Smooth muscle cell (in vitro differentiated cells): ENCODE measurements at regions not wholly inside any gene's neighbourhood (a gene's known extent, or its start where the extent isn't known, plus 50 kb on each side); places are given as distances from the start of the nearest gene placed in this dataset.

Source experiments
- DNase-seq: peaks from one replicate; lab custom pipeline; 2025; ENCODE audit not compliant: unreplicated experiment; lab: John Stamatoyannopoulos, UW
- H2AFZ ChIP-seq: fragments of 200-600 bp; sonication (generic); 2 replicates; pipeline ENCODE4 v1.6.0; 2016; ENCODE audit warnings: antibody characterized with exemption, low read depth, mild to moderate bottlenecking
- H3F3A ChIP-seq: fragments of 200-600 bp; sonication (generic); 2 replicates; pipeline ENCODE4 v1.6.0; 2017; ENCODE audit warnings: antibody characterized with exemption, low read depth
- H3K27ac ChIP-seq: fragments of 200-600 bp; sonication (generic); 2 replicates; pipeline ENCODE4 v1.5.1; 2016; ENCODE audit warnings: low read depth, mild to moderate bottlenecking
- H3K27me3 ChIP-seq: fragments of 200-600 bp; sonication (generic); 2 replicates; pipeline ENCODE4 v1.6.1; 2016; ENCODE audit warnings: low read depth, mild to moderate bottlenecking
- H3K36me3 ChIP-seq: fragments of 200-600 bp; sonication (generic); 2 replicates; pipeline ENCODE4 v1.5.1; 2016; ENCODE audit warnings: low read depth
- H3K4me1 ChIP-seq: fragments of 200-600 bp; sonication (generic); 2 replicates; pipeline ENCODE4 v1.5.1; 2016; ENCODE audit warnings: low read depth
- H3K4me2 ChIP-seq: fragments of 200-600 bp; sonication (generic); 2 replicates; pipeline ENCODE4 v1.6.0; 2016; ENCODE audit warnings: mild to moderate bottlenecking
- H3K4me3 ChIP-seq: fragments of 200-600 bp; sonication (generic); 2 replicates; pipeline ENCODE4 v1.5.1; 2016; ENCODE audit warnings: mild to moderate bottlenecking
- H3K79me2 ChIP-seq: fragments of 200-600 bp; sonication (generic); 2 replicates; pipeline ENCODE4 v1.6.0; 2016; ENCODE audit warnings: low read depth, mild to moderate bottlenecking
- H3K9ac ChIP-seq: fragments of 200-600 bp; sonication (generic); 2 replicates; pipeline ENCODE4 v1.6.0; 2016; ENCODE audit warnings: low read depth
- H3K9me3 ChIP-seq: fragments of 200-600 bp; sonication (generic); replicated peaks from 2 replicates; pipeline ENCODE4 v1.5.1; 2016; ENCODE audit warnings: low read depth
- H4K20me1 ChIP-seq: fragments of 200-600 bp; sonication (generic); 2 replicates; pipeline ENCODE4 v1.6.0; 2016; ENCODE audit warnings: low read depth
- CTCF ChIP-seq: fragments of 200-600 bp; sonication (generic); IDR thresholded peaks from 2 replicates; pipeline ENCODE4 v1.5.1; 2017; ENCODE audit warnings: borderline replicate concordance, mild to moderate bottlenecking, antibody characterized with exemption; ENCODE audit not compliant: insufficient read depth, poor library complexity, severe bottlenecking
- WGBS: methylation state at CpG from one replicate; pipeline ENCODE4 v1.1.7; 2016; ENCODE audit warnings: low lambda C conversion rate; 5-methylcytosine and 5-hydroxymethylcytosine counted together

GRCh38 chr18:22604986-22605421, 187.3 kb upstream of the CTAGE1 start:
- 86% methylated on average over 3 of the region's 3 CpGs for WGBS
- H3K79me2 ChIP-seq: no peaks in the 10 kb centered on the region
- H3K36me3 ChIP-seq: no peaks in the 10 kb centered on the region
- no peaks in the 10 kb centered on the region for H3K27me3 ChIP-seq
- H3K4me1 ChIP-seq: peaks cover 10% of the 10 kb centered on the region
- DNase-seq: no peak
- H2AFZ ChIP-seq: no peak overlapping the region
- no peak overlapping the region for H3K9ac ChIP-seq
- H4K20me1 ChIP-seq: no peaks in the 10 kb centered on the region
- no peak overlapping the region for H3K27ac ChIP-seq
- no peaks in the 10 kb centered on the region for H3K9me3 ChIP-seq
- no peak overlapping the region for H3K4me3 ChIP-seq
- H3F3A ChIP-seq: no peaks in the 10 kb centered on the region
- no peak overlapping the region for H3K4me2 ChIP-seq
- no peak for TF ChIP-seq CTCF

GRCh38 chr18:22605736-22606135, 188.0 kb upstream of the CTAGE1 start:
- WGBS: 67% methylated on average over 4 of the region's 4 CpGs
- H3F3A ChIP-seq: no peaks in the 10 kb centered on the region
- peaks cover 10% of the 10 kb centered on the region for H3K4me1 ChIP-seq
- H4K20me1 ChIP-seq: no peaks in the 10 kb centered on the region
- no peaks in the 10 kb centered on the region for H3K79me2 ChIP-seq
- no peak for TF ChIP-seq CTCF
- no peak overlapping the region for H2AFZ ChIP-seq
- no peak overlapping the region for H3K4me3 ChIP-seq
- no peak overlapping the region for H3K4me2 ChIP-seq
- no peak overlapping the region for H3K27ac ChIP-seq
- H3K9ac ChIP-seq: no peak overlapping the region
- no peaks in the 10 kb centered on the region for H3K36me3 ChIP-seq
- DNase-seq: no peak
- no peaks in the 10 kb centered on the region for H3K27me3 ChIP-seq
- H3K9me3 ChIP-seq: no peaks in the 10 kb centered on the region

- no peak for TF ChIP-seq CTCF
- Histone ChIP-seq H3K4me1 (peaks cover 10% of the 10 kb centered on the region), H3K4me2 (no peak overlapping the region), H4K20me1 (no peaks in the 10 kb centered on the region), H3K36me3 (no peaks in the 10 kb centered on the region), H3K27me3 (no peaks in the 10 kb centered on the region), H2AFZ (peak overlapping the region; percentile 52), H3K79me2 (no peaks in the 10 kb centered on the region), H3K27ac (peak overlapping the region; percentile 29), H3K4me3 (no peak overlapping the region), H3F3A (no peaks in the 10 kb centered on the region), H3K9me3 (no peaks in the 10 kb centered on the region), H3K9ac (no peak overlapping the region)
- DNase-seq: no peak
- 59% methylated on average over 7 of the region's 7 CpGs for WGBS
Measured at GRCh38 chr18:22606563-22607283, 189.0 kb upstream of the CTAGE1 start.

- DNase-seq: no peak
- 81% methylated on average over 6 of the region's 6 CpGs for WGBS
- Histone ChIP-seq H3K79me2 (no peaks in the 10 kb centered on the region), H3K9me3 (no peaks in the 10 kb centered on the region), H3K27ac (no peak overlapping the region), H3K9ac (no peak overlapping the region), H3K4me2 (no peak overlapping the region), H3K4me1 (peaks cover 10% of the 10 kb centered on the region), H3K4me3 (no peak overlapping the region), H4K20me1 (no peaks in the 10 kb centered on the region), H3F3A (no peaks in the 10 kb centered on the region), H3K27me3 (no peaks in the 10 kb centered on the region), H3K36me3 (no peaks in the 10 kb centered on the region), H2AFZ (peak overlapping the region; percentile 52)
- TF ChIP-seq CTCF: no peak
Measured at GRCh38 chr18:22607284-22607635, 189.5 kb upstream of the CTAGE1 start.
